Lower leg skin (tissue), 3 donors: ENCODE measurements at regions not wholly inside any gene's neighbourhood (a gene's known extent, or its start where the extent isn't known, plus 50 kb on each side); places are given as distances from the start of the nearest gene placed in this dataset.

Source experiments
- POLR2A ChIP-seq, 2 donors: fragments of 450-650 bp; IDR thresholded peaks; one replicate each; pipeline ENCODE4 v1.6.1; 2016 to 2017; ENCODE audit warnings: antibody characterized with exemption in 2 of 2, mild to moderate bottlenecking in 1 of 2, moderate library complexity in 1 of 2
- TF ChIP-seq, protein P1 (sequence below), 3 donors: fragments of 450-650 bp; IDR thresholded peaks; one replicate each; pipeline ENCODE4 v1.5.1; 2016; ENCODE audit warnings: antibody characterized with exemption in 3 of 3, mild to moderate bottlenecking in 3 of 3, moderate library complexity in 2 of 3

DNA sequence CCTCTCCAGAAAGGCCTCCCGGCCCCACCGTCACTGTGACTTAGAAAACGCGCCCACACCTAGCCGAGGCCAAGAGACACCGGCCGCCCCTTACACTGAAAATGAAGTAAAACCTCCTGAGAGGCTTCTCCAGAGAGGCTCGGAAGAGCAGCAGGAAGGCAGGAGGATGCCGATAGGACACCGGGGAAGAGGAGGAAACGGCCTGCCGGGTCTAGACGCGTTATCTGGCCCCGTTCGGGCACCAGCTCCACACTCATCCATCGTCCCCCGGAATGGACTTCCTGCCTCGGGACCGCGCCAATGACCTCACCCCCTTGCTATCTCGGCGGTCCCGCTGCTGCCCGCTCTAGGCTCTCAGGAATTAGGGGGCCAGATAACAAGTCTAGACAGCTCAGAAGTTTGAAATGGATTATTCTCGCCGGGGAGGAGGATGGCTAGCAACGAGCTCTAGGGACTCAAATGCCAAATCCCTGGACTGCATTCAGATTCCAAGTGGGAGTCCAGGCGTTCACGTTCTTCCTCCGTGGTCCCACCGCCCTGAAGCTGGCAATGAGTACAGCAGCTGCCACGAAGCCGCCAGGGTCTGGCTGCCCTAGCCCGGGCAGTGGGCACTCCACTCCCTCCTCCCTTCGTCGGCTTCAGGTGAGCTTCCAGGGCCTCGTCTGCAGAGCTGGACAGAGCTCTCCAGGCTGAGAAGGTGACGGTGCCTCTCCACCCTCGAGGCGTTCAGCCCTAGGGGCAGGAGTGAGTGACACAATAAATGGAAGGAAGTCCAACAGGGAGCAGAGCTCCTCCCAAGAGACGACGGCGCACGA lies 350.9 kb downstream of the FOXL1 start:
- TF ChIP-seq, protein P1, sequence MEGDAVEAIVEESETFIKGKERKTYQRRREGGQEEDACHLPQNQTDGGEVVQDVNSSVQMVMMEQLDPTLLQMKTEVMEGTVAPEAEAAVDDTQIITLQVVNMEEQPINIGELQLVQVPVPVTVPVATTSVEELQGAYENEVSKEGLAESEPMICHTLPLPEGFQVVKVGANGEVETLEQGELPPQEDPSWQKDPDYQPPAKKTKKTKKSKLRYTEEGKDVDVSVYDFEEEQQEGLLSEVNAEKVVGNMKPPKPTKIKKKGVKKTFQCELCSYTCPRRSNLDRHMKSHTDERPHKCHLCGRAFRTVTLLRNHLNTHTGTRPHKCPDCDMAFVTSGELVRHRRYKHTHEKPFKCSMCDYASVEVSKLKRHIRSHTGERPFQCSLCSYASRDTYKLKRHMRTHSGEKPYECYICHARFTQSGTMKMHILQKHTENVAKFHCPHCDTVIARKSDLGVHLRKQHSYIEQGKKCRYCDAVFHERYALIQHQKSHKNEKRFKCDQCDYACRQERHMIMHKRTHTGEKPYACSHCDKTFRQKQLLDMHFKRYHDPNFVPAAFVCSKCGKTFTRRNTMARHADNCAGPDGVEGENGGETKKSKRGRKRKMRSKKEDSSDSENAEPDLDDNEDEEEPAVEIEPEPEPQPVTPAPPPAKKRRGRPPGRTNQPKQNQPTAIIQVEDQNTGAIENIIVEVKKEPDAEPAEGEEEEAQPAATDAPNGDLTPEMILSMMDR (IDR thresholded peaks at IDR 0.05), result no peak
- no peak for TF ChIP-seq POLR2A (IDR thresholded peaks at IDR 0.05)
